HG02981 (cell line): ENCODE measurements at regions not wholly inside any gene's neighbourhood (a gene's known extent, or its start where the extent isn't known, plus 50 kb on each side); places are given as distances from the start of the nearest gene placed in this dataset.

ENCODE experiments used
- ATAC-seq: cut with Tn5 transposase; IDR thresholded peaks from one replicate; pipeline ENCODE4 v1.9.1; 2021; ENCODE audit warnings: mild to moderate bottlenecking, moderate library complexity; ENCODE audit not compliant: unreplicated experiment

- ATAC-seq = no peak
These were observed 319.2 kb downstream of the GADD45G start for GRCh38 chr9:89923961-89924504.

DNA sequence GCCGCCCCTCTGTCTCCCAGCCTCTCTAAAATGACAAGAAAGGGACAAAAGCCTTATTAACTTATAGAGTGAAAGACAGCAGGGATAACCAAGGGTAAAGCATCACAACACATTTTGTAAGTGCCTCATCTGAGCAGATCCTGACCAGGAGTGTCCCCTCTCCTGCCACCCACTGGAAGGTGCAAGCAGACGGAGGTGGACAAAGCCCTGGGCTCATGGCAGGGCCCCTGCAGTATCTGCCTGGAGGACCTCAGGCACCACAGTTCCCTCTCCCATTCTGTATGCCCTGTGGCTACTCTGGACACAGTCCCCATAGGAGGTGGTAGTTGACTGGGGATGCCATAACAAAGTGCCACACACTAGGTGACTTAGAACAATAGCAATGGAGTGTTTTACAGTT, 319.8 kb downstream of the GADD45G start:
- no peak for ATAC-seq

DNA sequence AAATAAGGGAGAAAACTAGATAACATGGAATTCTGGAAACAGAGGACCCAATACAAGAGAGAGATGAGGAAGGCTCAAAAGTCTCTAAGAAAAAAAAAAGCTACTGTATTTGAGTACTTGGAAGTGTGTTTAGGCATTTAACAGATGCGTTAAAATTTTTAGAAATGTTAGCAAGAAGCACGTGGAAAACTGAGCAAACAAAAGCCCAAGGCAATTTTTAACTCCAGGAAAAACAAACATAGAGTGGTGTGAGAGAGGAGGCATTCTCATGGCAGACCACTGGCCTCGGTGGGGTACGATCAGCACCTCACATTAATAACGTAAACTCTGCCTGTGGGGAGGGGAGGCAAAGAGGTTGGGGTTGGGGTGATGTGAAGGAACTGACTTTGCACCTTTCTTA, 321.4 kb downstream of the GADD45G start:
- ATAC-seq = no peak

DNA sequence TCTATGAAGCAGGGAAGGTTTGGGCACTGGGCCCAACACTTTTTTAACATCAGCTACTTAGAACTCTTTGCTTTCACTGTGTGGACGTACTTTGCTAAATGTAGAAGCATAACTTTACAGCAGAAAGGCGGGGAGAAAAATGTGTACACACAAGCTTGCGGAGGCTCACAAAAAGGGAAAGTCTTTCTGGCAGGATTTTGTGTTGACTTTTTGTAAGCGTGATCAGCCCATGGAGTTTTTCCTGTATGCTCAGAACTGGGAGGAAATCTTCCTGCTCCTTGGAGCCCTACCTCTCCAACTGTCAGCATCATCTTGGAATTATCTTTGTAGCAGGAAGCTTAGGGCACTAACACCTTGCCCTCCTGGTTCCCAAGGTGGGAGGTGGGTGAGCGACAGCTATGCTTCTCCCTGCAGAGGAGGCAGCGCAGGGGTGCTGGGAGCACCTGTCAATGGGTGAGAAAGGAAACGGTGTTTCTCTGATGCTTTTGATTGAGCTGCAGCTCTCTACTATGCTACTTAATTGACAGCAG, 321.9 kb downstream of the GADD45G start:
- no peak for ATAC-seq

GRCh38 chr9:89928106-89928505, 323.3 kb downstream of the GADD45G start:
- no peak for ATAC-seq

DNA sequence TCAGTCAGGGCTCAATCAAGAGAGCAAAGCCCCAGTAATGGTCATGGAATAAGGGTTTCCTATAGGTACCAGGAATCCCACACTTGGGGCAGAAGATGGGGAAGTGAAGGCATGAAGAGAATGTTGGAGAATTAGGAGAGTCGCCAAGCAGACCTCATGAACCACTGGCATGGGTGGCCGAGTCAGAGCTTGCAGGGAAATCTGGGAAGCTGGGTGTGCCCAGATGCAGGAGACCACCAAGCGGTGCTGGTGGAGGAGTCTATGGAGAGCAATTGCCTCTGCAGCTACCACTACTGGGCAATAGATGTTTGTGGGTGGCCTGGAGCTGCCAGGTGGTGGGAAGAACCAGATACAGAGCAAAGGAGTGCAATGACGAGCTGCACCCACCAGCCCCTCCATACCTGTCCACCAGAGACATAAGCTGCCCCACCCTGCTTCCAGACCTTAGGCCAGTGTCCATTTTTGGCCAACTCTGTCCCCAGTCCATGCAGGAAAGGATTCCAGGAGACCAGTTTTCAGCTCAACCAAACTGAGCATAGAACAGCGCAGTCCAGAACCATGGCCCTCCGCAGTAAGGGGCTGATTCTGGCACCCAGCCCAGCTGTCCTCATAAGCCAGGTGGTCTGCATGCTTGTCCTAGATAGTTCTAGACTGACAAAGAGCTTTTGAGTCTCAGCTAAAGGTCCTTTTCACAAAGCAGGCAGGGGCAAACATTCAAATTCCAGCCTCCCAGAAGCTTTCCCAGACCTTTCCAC, 323.9 kb downstream of the GADD45G start:
- ATAC-seq = no peak

- no peak for ATAC-seq
These were observed 324.5 kb downstream of the GADD45G start for GRCh38 chr9:89929315-89929672.

DNA sequence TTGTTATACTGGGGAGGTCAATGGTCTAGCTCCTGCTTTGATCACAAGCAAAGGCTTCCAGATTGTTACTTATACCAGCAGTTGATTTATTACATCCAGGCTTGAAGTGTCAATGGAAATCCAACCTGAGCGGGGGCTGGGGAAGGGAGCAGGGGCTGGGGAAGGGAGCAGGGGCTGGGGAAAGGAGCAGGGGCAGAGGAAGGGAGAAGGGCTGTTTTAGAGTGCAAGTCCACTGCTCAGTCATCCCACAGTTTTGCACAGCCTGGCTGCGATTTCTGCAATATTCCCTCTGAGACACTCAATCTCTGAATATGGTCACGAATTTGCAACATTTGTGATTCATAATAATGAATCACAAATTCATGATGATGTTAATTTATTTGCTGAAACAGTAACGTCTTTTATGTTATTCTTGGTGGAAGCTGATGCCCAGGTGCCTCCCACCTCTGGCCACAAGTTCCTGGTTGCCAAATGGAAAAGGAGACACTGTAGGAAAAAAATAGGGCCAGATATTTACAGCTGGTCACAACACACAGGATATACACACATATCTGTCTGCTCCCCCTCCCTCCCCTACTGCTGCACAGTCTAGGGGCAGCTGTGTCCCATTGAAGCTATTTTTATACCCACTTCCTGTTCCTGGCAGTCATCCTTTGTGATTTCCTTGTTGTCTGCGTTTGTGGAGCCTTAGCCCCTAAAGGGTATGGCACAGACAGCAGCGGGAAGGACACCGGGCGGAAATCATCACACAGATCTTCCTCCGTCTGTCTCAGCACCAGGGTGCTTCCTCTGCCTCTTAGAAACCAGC, 325.1 kb downstream of the GADD45G start:
- no peak for ATAC-seq

DNA sequence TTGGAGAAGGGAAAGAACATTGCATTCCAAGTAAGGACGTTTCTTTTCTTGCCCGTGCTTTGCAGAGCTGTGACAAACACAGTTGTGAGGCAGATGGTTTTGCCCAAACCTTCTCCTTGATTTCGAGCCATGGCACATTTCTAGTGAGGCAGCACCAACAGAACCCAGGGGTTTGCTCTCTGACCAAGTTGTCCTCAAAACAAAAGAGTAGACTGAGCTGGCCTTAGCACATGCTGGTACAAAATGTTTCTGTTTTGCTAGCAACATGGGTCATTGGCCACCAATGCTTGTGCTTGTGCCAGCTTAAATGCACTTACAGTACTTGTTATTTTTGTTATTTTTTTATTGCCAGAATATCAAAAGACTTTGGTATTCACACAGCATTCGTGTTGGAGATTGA, 328.8 kb downstream of the GADD45G start:
- ATAC-seq = no peak

DNA sequence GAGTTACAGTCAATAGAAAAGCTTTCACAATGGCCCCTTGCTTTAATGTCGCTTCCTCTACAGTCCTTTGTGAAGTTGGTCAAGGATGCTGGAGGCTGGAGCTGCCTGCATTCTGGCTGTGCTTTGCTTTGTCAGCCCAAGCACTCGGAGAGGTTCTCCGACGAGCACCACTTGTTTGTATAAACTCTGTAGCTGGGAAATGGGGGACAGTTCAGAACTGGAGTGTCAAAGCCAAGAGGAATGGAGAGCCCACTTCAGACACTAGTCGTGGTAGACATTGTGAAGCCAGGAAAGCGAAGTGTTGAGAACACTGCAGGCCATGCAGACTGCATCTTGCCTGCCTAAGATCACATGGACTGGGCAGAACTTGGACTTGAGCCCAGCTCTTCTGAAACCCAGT, 330.3 kb downstream of the GADD45G start:
- ATAC-seq = no peak

DNA sequence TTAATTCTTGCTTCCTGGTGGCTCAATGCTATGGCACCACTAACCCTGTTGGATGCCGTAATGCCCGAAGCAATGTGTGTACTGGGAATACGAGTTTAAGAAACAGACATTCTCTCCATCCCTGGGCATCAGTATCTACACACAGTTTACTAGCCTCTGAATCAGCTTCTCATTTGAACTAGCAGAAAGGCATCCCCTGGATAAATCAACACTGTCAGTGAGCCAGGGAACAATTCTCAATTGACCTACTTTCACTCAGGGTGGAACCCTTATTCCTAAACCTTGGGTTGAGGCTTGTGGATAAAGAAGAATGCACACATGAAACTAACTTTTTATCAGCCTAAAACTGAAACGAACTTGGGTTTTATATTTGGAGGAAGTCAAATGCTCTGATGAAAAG, 331.0 kb downstream of the GADD45G start:
- no peak for ATAC-seq

- no peak for ATAC-seq
These were observed 332.2 kb downstream of the GADD45G start for GRCh38 chr9:89937051-89937450.

DNA sequence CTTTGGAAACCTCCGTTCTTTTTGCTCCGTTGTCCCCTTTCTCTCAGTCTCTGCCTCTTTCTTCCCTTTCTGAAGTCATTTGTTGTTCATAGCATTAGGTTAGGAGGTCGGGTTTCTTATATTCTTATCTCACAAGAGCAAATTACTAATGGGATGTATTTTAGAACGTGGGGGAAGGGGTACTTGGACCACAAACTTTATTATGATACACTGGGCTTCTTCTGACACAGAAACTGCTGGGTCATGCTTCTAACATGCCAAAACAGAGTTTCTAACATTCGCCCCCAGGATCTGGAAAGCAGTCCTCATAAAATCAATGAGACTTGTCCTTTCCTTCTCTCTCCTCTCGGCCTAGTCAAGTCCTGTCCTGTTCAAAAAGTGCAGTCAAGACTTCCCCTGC, 334.4 kb downstream of the GADD45G start:
- no peak for ATAC-seq

GRCh38 chr9:89939626-89940292, 334.9 kb downstream of the GADD45G start:
- no peak for ATAC-seq

DNA sequence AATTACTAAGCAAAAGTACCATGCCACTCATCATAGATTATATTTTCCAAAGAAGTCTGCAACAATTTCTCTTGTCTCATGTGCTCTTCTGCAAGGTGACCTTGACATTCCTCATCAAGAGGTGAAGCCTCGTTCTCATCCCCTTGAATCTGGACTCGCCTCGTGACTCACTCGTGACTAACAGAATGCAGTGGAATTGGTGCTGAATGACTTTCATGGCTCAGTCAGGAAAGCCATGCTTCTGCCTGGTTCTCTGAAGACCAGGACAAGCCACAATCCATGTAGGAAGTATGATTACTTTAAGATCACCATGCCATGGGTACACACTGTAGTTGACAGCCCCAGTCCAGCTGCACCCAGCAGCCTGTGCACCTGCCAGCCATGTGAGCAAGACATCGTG, 335.8 kb downstream of the GADD45G start:
- no peak for ATAC-seq

GRCh38 chr9:89941875-89942274, 337.1 kb downstream of the GADD45G start:
- ATAC-seq = no peak

GRCh38 chr9:89942643-89943042, 337.8 kb downstream of the GADD45G start:
- ATAC-seq = no peak

DNA sequence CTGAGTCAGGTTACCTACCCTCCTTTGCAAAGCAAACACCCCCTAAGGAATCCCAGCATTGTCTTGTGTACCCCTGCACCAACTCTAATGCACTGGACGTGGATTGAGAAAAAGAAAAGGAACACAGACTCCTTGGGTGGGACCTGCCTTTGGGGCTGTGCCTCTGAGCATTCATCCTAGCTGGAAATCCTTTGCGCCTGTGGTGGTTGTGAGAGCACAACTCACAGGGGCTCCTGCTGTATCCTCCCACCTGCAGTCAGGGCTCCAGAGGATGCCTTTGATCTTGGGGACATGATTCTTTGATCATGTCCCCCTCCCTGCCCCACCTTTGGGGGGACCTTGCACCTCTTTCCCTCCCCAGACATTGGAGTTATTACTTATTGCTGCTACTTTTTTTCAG, 338.5 kb downstream of the GADD45G start:
- no peak for ATAC-seq

GRCh38 chr9:89943728-89944127, 338.9 kb downstream of the GADD45G start:
- ATAC-seq = no peak

DNA sequence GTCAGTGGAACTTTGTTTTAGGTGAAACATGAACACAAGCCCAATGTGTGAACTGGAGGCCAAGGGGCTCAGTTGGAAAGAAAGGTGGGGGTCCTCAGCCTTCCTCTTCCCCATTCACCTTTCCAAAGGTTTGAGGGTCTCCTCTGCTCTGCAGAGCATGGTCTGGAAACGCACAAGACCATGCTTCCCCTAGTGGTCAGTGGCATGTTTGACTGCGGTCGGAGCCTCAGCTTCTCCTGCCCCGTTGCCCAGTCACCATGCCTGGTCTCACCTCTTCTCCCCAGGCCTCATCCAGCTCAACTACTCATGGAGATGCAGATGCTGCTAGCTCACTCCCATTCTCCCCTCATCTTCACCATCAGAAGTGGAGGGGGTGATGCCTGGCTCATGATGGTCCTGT, 340.3 kb downstream of the GADD45G start:
- no peak for ATAC-seq

GRCh38 chr9:89946741-89947140, 341.9 kb downstream of the GADD45G start:
- no peak for ATAC-seq
